Ectodermal cell (in vitro differentiated cells): ENCODE measurements at regions not wholly inside any gene's neighbourhood (a gene's known extent, or its start where the extent isn't known, plus 50 kb on each side); places are given as distances from the start of the nearest gene placed in this dataset.

ENCODE experiments used
- H3K27ac ChIP-seq: 2 replicates; pipeline ENCODE4 v1.7.0; 2013; ENCODE audit warnings: mild to moderate bottlenecking, low read depth, low read length; ENCODE audit not compliant: insufficient read depth, poor library complexity, severe bottlenecking
- H3K27me3 ChIP-seq: 2 replicates; pipeline ENCODE4 v1.7.0; 2013; ENCODE audit warnings: mild to moderate bottlenecking, low read length; ENCODE audit not compliant: insufficient read depth, control insufficient read depth, poor library complexity, severe bottlenecking
- H3K36me3 ChIP-seq: one replicate; pipeline ENCODE4 v1.7.0; 2013; ENCODE audit warnings: low read length; ENCODE audit not compliant: control insufficient read depth, insufficient read depth
- H3K4me1 ChIP-seq: one replicate; pipeline ENCODE4 v1.7.0; 2013; ENCODE audit warnings: low read length; ENCODE audit not compliant: control insufficient read depth, insufficient read depth
- H3K4me3 ChIP-seq: 2 replicates; pipeline ENCODE4 v1.7.0; 2013; ENCODE audit warnings: low read depth, low read length, control low read depth; ENCODE audit not compliant: insufficient read depth
- H3K9me3 ChIP-seq: 2 replicates; pipeline ENCODE4 v1.7.0; 2013; ENCODE audit warnings: mild to moderate bottlenecking, low read length, moderate library complexity; ENCODE audit not compliant: control insufficient read depth
- WGBS, 2 experiments: methylation state at CpG; one replicate each; pipeline ENCODE4 v1.1.7; 2013; ENCODE audit warnings: missing lambda C conversion rate in 2 of 2; 5-methylcytosine and 5-hydroxymethylcytosine counted together

DNA sequence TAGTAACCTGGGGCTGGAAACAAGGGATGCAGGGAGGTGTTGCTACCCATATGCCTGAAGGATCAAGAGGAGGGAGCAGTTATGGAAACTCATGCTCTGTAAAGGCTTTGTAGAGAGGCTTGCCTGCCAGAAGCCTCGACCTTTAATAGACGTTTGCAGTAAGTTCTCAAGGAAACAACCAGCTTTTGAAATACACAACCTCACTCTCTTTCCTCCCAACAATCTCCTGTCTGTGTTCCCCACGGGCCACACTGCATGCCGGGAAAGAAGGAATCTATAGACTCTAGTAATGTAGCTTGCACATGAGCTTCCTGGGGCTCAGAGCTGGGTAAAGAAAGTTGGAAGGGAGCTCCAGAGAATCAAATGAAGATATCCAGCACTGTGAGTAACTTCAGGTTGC is 101.6 kb upstream of the PACRGL start:
- H3K9me3 ChIP-seq, result no peaks in the 10 kb centered on the region
- no peak overlapping the region for H3K27ac ChIP-seq
- H3K36me3 ChIP-seq, result no peaks in the 10 kb centered on the region
- no peak overlapping the region for H3K4me3 ChIP-seq
- no peaks in the 10 kb centered on the region for H3K27me3 ChIP-seq
- WGBS, 2 experiments, result 89 to 92% methylated on average over 4 of the region's 4 CpGs
- H3K4me1 ChIP-seq, result no peaks in the 10 kb centered on the region

DNA sequence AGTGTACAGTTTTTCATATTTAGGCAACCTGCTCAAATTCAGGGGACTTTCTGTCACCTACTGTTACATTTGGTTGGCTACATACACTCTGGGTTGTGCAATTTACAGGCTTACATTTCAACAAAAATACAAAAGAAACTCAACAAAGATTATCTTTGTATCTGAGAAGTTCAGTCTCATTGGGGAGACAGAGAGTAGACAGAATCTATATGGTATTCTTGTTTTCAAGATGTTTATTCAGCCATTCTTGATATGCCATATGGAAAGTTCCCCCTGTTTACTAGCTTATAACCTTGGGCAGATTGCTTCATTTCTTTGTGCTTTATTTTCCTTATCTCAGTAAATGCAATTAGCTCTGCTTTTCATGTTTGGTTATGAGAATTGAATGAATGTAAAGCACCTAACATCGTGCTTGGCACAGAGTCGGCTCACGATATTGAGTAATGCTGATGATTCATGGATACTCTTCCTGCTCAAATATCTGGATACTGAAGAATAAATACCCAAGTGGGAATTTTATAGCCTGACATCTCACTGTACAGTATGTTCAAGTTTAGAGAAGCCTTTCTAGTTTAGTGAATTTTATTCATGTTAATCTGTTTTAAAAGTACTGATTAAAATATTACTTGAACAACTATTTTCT is 96.5 kb upstream of the PACRGL start:
- Histone ChIP-seq H3K36me3 (no peaks in the 10 kb centered on the region), H3K4me1 (no peaks in the 10 kb centered on the region), H3K4me3 (no peak overlapping the region), H3K27me3 (no peaks in the 10 kb centered on the region), H3K27ac (no peak overlapping the region), H3K9me3 (no peaks in the 10 kb centered on the region)
- 94% methylated on average over 3 of the region's 3 CpGs for WGBS, 2 experiments

DNA sequence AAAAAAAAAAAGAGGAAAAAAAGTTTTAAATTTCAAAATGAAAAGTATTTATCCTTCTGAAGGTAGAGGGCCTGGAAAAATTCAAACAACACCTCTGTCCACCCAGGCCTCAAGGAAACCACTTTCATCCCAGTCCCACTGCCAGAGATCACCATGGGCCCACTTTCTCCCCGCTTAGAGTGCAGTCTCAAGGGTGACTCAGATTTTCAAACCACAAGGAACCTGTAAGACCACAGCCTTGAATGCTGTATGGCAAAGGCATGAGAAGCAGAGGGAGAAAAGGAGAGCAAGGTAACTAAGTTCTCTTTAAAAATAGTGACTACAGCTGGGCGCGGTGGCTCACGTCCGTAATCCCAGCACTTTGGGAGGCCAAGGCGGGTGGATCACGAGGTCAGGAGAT is 87.9 kb upstream of the PACRGL start:
- no peak overlapping the region for H3K27ac ChIP-seq
- whole genome bisulfite sequencing, 2 experiments, result 85 to 90% methylated on average over 7 of the region's 7 CpGs
- H3K9me3 ChIP-seq, result no peaks in the 10 kb centered on the region
- no peaks in the 10 kb centered on the region for H3K4me1 ChIP-seq
- no peak overlapping the region for H3K4me3 ChIP-seq
- no peaks in the 10 kb centered on the region for H3K36me3 ChIP-seq
- H3K27me3 ChIP-seq, result no peaks in the 10 kb centered on the region

DNA sequence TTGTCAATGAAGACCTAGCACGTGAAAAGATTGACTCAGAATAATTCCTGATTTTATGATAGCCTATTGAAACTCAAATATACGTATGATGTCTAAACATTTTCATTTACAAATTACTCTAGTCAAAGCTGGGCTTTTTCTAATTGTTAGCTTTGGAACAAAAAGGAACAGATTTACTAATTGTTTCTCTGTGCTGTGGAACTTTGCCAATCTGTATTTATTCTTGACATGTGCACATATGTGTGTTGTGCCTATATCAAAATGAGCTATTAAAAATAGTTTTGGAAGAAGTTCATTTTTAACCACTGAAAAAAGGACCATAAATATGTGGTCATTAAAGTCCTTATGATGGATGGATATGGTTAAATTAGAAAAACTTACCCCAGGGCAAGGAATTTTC is 85.4 kb upstream of the PACRGL start:
- H3K36me3 ChIP-seq, result no peaks in the 10 kb centered on the region
- H3K4me3 ChIP-seq, result no peak overlapping the region
- no peaks in the 10 kb centered on the region for H3K27me3 ChIP-seq
- H3K9me3 ChIP-seq, result no peaks in the 10 kb centered on the region
- 91% methylated on average over 2 of the region's 2 CpGs; no CpG with 5 or more reads in 1 of the 2 experiments for WGBS, 2 experiments
- peaks cover 10% of the 10 kb centered on the region for H3K4me1 ChIP-seq
- no peak overlapping the region for H3K27ac ChIP-seq

DNA sequence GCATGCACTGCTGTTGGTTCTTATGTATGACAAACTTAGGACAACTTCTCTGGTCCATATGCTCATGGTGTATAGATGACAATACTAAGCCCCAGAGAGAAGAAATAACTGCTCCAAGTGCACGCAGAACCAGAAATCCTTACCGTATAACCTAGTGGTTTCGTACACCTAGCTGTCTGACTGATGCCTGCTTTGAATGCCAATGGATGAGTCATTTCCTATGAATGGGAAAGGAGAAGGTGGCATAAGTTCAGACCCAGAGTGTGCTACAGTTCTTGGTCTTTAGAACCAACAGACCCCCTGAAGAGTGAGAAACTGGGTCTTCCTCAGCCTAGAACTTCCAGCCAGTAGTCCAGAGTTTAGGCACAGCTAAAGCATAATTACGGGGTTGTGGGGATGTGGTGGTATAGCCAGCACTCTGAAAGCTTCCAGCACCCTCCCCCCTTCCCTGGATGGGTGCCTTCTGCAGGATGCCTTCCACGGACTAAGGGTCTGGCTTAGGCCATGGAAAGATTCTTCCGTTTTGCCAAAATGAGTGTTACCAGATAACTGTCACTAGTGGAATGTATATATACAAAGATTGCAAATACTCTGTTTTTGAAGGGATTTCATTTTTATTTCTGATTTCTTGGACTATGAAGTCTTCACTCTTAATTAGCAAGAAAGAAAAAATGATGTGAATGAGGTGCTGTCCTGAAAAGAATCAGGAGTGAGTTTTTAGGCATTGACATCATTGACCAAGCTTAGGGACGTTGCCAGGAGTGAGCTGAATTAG is 84.6 kb upstream of the PACRGL start:
- 95% methylated on average over 6 to 7 of the region's 7 CpGs for WGBS, 2 experiments
- H3K4me3 ChIP-seq, result no peak overlapping the region
- no peaks in the 10 kb centered on the region for H3K36me3 ChIP-seq
- H3K27ac ChIP-seq, result no peak overlapping the region
- no peaks in the 10 kb centered on the region for H3K27me3 ChIP-seq
- H3K4me1 ChIP-seq, result peaks cover 10% of the 10 kb centered on the region
- no peaks in the 10 kb centered on the region for H3K9me3 ChIP-seq

DNA sequence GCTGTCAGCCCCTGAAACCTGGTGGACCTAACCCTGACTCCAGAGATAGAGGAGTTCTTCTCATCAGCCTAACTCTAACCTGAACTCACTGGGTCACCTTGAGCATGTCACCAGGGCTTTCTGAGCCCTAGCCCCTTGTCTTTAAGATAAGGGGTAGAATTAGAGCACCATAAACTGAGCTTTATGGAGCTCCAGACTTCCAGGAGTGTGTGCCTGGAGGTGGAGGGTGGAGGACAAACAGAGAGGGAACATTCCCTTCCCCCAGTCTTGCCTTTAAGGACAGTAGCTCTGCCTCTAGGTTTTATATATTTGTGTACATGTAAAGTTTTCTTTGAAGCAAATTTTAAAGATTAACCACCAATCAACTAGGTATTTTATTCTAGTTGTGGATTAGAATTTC is 83.9 kb upstream of the PACRGL start:
- no peaks in the 10 kb centered on the region for H3K36me3 ChIP-seq
- H3K4me3 ChIP-seq, result no peak overlapping the region

DNA sequence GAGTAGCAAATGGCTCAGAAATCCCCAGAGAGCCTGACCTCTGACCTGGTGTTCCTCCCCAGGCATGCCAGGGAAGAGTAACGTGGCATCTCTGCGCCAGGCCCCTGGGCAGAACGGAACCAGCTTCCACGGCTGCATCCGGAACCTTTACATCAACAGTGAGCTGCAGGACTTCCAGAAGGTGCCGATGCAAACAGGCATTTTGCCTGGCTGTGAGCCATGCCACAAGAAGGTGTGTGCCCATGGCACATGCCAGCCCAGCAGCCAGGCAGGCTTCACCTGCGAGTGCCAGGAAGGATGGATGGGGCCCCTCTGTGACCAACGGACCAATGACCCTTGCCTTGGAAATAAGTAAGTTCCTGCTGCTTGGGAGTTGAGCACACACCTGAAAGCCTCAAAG is 83.4 kb upstream of the PACRGL start:
- no peak overlapping the region for H3K4me3 ChIP-seq
- 97 to 99% methylated on average over 8 of the region's 8 CpGs for WGBS, 2 experiments
- no peaks in the 10 kb centered on the region for H3K36me3 ChIP-seq

More for the DNA sequence above, 83.9 kb upstream of the PACRGL start:
- Histone ChIP-seq H3K27me3 (no peaks in the 10 kb centered on the region), H3K27ac (no peak overlapping the region), H3K9me3 (no peaks in the 10 kb centered on the region), H3K4me1 (peaks cover 10% of the 10 kb centered on the region)

DNA sequence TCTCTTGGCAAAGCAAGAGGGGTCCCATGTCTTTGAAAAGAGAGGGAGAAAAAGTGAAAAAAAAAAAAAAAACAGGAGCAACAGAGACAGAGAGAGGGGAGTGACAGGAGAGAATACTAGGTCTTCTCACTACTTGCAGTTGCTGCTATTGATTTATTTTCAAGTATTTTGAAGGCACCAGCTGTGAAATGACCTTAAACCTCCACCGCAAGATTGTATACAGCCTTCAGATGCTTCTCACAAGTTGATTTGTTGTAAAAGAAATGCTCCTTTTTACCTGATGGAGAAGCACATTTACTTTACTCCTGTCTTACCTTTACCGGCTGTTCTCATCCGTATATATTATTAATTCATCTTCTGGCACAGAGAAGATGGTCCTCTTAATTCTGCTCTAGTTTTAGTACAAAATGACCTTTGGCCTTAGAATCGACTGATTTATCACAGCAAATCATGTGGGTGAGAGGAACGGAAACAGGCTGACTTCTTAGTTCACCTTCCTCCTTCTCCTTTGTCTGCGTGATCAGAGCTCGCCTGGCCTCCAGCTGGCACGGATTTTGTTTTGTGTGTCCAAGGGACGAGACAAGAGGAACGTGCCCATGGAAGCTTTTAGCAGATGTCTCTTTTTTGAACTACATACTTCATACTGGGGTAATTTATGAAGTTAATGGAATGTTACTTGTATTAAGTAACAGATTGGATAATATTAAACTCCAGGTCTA is 82.4 kb upstream of the PACRGL start:
- 72 to 77% methylated on average over 9 to 10 of the region's 10 CpGs for WGBS, 2 experiments

More for the DNA sequence above, 83.4 kb upstream of the PACRGL start:
- Histone ChIP-seq H3K27me3 (no peaks in the 10 kb centered on the region), H3K4me1 (peaks cover 10% of the 10 kb centered on the region), H3K27ac (no peak overlapping the region), H3K9me3 (no peaks in the 10 kb centered on the region)

DNA sequence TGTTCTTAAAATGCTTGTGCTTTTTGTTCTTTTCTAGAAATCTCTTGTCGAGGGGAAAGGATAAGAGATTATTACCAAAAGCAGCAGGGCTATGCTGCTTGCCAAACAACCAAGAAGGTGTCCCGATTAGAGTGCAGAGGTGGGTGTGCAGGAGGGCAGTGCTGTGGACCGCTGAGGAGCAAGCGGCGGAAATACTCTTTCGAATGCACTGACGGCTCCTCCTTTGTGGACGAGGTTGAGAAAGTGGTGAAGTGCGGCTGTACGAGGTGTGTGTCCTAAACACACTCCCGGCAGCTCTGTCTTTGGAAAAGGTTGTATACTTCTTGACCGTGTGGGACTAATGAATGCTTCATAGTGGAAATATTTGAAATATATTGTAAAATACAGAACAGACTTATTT is 81.5 kb upstream of the PACRGL start:
- peaks cover 10% of the 10 kb centered on the region for H3K4me1 ChIP-seq
- H3K4me3 ChIP-seq, result no peak overlapping the region
- H3K9me3 ChIP-seq, result no peaks in the 10 kb centered on the region
- 64 to 67% methylated on average over 11 to 12 of the region's 12 CpGs for WGBS, 2 experiments
- no peaks in the 10 kb centered on the region for H3K36me3 ChIP-seq
- no peak overlapping the region for H3K27ac ChIP-seq
- H3K27me3 ChIP-seq, result no peaks in the 10 kb centered on the region

More for the DNA sequence above, 82.4 kb upstream of the PACRGL start:
- H3K27ac ChIP-seq, result no peak overlapping the region
- no peaks in the 10 kb centered on the region for H3K36me3 ChIP-seq
- H3K4me3 ChIP-seq, result no peak overlapping the region
- H3K4me1 ChIP-seq, result peaks cover 10% of the 10 kb centered on the region
- no peaks in the 10 kb centered on the region for H3K9me3 ChIP-seq
- H3K27me3 ChIP-seq, result no peaks in the 10 kb centered on the region

DNA sequence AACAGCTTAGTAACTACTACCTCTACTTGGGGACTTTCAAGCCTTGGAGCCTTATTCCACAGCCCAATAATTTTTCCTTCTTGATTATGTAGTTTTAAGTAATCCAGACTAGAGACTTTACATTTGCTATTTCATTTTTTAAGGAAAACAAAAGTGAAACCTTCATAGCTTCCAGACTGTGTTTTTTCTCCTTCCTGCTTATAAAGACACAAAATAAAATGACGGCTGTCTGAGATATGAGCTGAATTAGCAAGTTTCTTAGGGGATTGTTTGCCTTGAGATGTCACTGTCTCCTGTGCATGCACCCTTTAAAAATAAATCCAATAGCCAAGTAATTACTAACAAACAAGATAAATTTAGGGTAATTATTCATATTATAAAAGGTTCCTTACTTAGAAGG is 78.8 kb upstream of the PACRGL start:
- Histone ChIP-seq H3K27ac (no peak overlapping the region), H3K27me3 (no peaks in the 10 kb centered on the region), H3K4me1 (peaks cover 10% of the 10 kb centered on the region), H3K4me3 (no peak overlapping the region), H3K36me3 (no peaks in the 10 kb centered on the region), H3K9me3 (no peaks in the 10 kb centered on the region)
- WGBS, 2 experiments, result 100% methylated on average over 1 of the region's 1 CpG; no CpG with 5 or more reads in 1 of the 2 experiments
